PC-9 (cell line): ENCODE measurements at regions not wholly inside any gene's neighbourhood (a gene's known extent, or its start where the extent isn't known, plus 50 kb on each side); places are given as distances from the start of the nearest gene placed in this dataset.
"Not testable (repeated sequence)": the region's sequence is repeated elsewhere in the genome, so short reads cannot be mapped to it uniquely, and the experiment has no call there.

Experiments used
- EZH2 ChIP-seq: fragments of 200-600 bp; sonication (generic); IDR thresholded peaks from 2 replicates; pipeline ENCODE4 v1.8.0; 2017; ENCODE audit warnings: antibody characterized with exemption, low read depth
- TF ChIP-seq, protein P1 (sequence below): fragments of 200-600 bp; sonication (generic); conservative IDR thresholded peaks from 2 replicates; pipeline ENCODE4 v1.6.1; 2017; ENCODE audit warnings: mixed run types, antibody characterized with exemption, mild to moderate bottlenecking, moderate library complexity

DNA sequence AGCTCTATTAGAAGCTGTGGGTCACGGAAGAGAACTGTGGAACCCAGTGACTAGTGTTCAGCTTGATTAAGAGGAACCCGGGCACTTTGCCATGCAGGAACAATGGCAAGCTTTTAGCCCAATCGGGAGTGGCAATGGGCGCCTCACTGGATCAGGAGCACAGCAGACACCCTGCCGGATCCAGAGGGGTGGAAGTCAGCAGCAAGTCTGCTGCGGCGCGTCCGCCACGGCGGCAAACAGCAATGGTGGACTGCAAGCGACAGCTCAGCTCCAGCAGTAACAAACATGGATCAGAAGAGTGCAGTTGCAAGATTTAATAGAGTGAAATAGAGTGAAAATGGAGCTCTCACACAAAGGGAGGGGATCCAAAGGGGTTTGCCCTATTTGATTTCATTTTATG lies 220.8 kb upstream of the EPHA3 start:
- TF ChIP-seq, protein P1, sequence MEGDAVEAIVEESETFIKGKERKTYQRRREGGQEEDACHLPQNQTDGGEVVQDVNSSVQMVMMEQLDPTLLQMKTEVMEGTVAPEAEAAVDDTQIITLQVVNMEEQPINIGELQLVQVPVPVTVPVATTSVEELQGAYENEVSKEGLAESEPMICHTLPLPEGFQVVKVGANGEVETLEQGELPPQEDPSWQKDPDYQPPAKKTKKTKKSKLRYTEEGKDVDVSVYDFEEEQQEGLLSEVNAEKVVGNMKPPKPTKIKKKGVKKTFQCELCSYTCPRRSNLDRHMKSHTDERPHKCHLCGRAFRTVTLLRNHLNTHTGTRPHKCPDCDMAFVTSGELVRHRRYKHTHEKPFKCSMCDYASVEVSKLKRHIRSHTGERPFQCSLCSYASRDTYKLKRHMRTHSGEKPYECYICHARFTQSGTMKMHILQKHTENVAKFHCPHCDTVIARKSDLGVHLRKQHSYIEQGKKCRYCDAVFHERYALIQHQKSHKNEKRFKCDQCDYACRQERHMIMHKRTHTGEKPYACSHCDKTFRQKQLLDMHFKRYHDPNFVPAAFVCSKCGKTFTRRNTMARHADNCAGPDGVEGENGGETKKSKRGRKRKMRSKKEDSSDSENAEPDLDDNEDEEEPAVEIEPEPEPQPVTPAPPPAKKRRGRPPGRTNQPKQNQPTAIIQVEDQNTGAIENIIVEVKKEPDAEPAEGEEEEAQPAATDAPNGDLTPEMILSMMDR, result not testable (repeated sequence)
- TF ChIP-seq EZH2, result not testable (repeated sequence)
